Suprapubic skin (tissue), 4 donors: ENCODE measurements at regions not wholly inside any gene's neighbourhood (a gene's known extent, or its start where the extent isn't known, plus 50 kb on each side); places are given as distances from the start of the nearest gene placed in this dataset.
A peak's percentile ranks its signal among the peaks of the same experiment; 100 is the strongest.

Experiments
- DNase-seq, 2 donors: peaks; one replicate each; pipeline ENCODE4 v3.0.0-alpha.2; 2019; ENCODE audit warnings: low spot score in 2 of 2
- H3K27ac ChIP-seq: fragments of 200-600 bp; sonication (generic); one replicate; pipeline ENCODE4 v1.5.1; 2019
- H3K27me3 ChIP-seq: fragments of 200-600 bp; sonication (generic); one replicate; pipeline ENCODE4 v1.5.1; 2019
- H3K36me3 ChIP-seq: fragments of 200-600 bp; sonication (generic); one replicate; pipeline ENCODE4 v1.5.1; 2019
- H3K4me1 ChIP-seq: fragments of 200-600 bp; sonication (generic); one replicate; pipeline ENCODE4 v1.5.1; 2019
- H3K4me3 ChIP-seq: fragments of 200-600 bp; sonication (generic); one replicate; pipeline ENCODE4 v1.5.1; 2019; ENCODE audit warnings: mild to moderate bottlenecking
- H3K9me3 ChIP-seq: fragments of 200-600 bp; sonication (generic); one replicate; pipeline ENCODE4 v1.5.1; 2019
- EP300 ChIP-seq: sonication (generic); formaldehyde crosslinking; IDR thresholded peaks from one replicate; pipeline ENCODE4 v1.6.1; 2017; ENCODE audit warnings: antibody characterized with exemption
- POLR2A ChIP-seq, 2 donors: fragments of 450-650 bp; IDR thresholded peaks; one replicate each; pipeline ENCODE4 v1.6.1; 2017; ENCODE audit warnings: antibody characterized with exemption in 2 of 2, mild to moderate bottlenecking in 2 of 2, moderate library complexity in 2 of 2
- POLR2AphosphoS5 ChIP-seq, 3 donors: sonication (generic); formaldehyde crosslinking; IDR thresholded peaks; one replicate each; pipeline ENCODE4 v1.6.1; 2017; ENCODE audit warnings: antibody characterized with exemption in 3 of 3
- WGBS: methylation state at CpG from one replicate; pipeline ENCODE4 v1.1.5; 2018; 5-methylcytosine and 5-hydroxymethylcytosine counted together
- TF ChIP-seq, protein P1 (sequence below), 2 donors: fragments of 200-600 bp in 1 of 2; fragments of 450-650 bp in 1 of 2; sonication (generic) in 1 of 2; IDR thresholded peaks; one replicate each; pipeline ENCODE4 v1.5.1; 2016 to 2019; ENCODE audit warnings: antibody characterized with exemption in 2 of 2, mild to moderate bottlenecking in 1 of 2, moderate library complexity in 1 of 2

GRCh38 chr2:43057026-43057741, 169.2 kb downstream of the ZFP36L2 start:
- no peaks in the 10 kb centered on the region for H3K36me3 ChIP-seq
- no peaks in the 10 kb centered on the region for H3K27me3 ChIP-seq
- H3K4me1 ChIP-seq, result peaks cover 31% of the 10 kb centered on the region
- 70% methylated on average over 13 of the region's 16 CpGs for WGBS
- H3K9me3 ChIP-seq, result peaks cover 4% of the 10 kb centered on the region
- H3K27ac ChIP-seq, result no peak overlapping the region
- peak in 1 of 2 donors; percentile 58 for DNase-seq
- H3K4me3 ChIP-seq, result no peak overlapping the region
- no peak for TF ChIP-seq POLR2A (IDR thresholded peaks at IDR 0.05)

GRCh38 chr2:43055985-43056384, 170.4 kb downstream of the ZFP36L2 start:
- Histone ChIP-seq H3K4me1 (peaks cover 37% of the 10 kb centered on the region), H3K27ac (no peak overlapping the region), H3K27me3 (no peaks in the 10 kb centered on the region), H3K4me3 (no peak overlapping the region), H3K36me3 (no peaks in the 10 kb centered on the region), H3K9me3 (no peaks in the 10 kb centered on the region)
- peak in 1 of 2 donors; percentile 54 for DNase-seq
- 84% methylated on average over 3 of the region's 3 CpGs for WGBS
- TF ChIP-seq EP300, result no peak
- TF ChIP-seq POLR2AphosphoS5 (IDR thresholded peaks at IDR 0.05), result no peak
- TF ChIP-seq, protein P1, sequence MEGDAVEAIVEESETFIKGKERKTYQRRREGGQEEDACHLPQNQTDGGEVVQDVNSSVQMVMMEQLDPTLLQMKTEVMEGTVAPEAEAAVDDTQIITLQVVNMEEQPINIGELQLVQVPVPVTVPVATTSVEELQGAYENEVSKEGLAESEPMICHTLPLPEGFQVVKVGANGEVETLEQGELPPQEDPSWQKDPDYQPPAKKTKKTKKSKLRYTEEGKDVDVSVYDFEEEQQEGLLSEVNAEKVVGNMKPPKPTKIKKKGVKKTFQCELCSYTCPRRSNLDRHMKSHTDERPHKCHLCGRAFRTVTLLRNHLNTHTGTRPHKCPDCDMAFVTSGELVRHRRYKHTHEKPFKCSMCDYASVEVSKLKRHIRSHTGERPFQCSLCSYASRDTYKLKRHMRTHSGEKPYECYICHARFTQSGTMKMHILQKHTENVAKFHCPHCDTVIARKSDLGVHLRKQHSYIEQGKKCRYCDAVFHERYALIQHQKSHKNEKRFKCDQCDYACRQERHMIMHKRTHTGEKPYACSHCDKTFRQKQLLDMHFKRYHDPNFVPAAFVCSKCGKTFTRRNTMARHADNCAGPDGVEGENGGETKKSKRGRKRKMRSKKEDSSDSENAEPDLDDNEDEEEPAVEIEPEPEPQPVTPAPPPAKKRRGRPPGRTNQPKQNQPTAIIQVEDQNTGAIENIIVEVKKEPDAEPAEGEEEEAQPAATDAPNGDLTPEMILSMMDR (IDR thresholded peaks at IDR 0.05), result no peak
- no peak for TF ChIP-seq POLR2A (IDR thresholded peaks at IDR 0.05)

GRCh38 chr2:43055086-43055912, 171.1 kb downstream of the ZFP36L2 start:
- H3K4me1 ChIP-seq, result peaks cover 42% of the 10 kb centered on the region
- DNase-seq, result peak in 1 of 2 donors; percentile 53
- H3K4me3 ChIP-seq, result no peak overlapping the region
- H3K9me3 ChIP-seq, result no peaks in the 10 kb centered on the region
- no peaks in the 10 kb centered on the region for H3K27me3 ChIP-seq
- H3K27ac ChIP-seq, result no peak overlapping the region
- WGBS, result 86% methylated on average over 11 of the region's 16 CpGs
- no peaks in the 10 kb centered on the region for H3K36me3 ChIP-seq
- TF ChIP-seq POLR2A (IDR thresholded peaks at IDR 0.05) (no peak), EP300 (no peak), POLR2AphosphoS5 (IDR thresholded peaks at IDR 0.05) (no peak)
- TF ChIP-seq, protein P1 (IDR thresholded peaks at IDR 0.05), result no peak

DNA sequence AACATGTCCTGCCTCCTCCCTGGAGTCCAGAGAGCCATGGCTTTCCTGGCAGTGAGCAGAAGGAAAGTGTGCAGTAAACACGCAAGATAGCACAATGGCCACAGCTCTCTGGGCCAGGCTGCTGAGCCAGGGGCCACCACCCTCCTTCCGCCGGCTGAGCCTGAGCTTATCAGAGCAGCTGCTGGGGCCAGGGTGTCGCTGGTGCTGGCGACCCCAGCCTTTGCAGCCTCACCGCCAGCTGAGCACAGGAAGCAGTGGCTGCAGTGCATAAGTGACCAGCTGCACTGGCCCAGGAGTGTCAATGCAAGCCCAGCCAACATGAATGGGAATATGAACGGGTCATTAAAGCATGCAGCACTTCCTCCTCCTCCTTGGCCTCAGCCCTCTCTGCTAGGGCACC, 172.0 kb downstream of the ZFP36L2 start:
- Histone ChIP-seq H3K36me3 (no peaks in the 10 kb centered on the region), H3K4me3 (no peak overlapping the region), H3K27me3 (no peaks in the 10 kb centered on the region), H3K9me3 (no peaks in the 10 kb centered on the region), H3K4me1 (peaks cover 39% of the 10 kb centered on the region), H3K27ac (no peak overlapping the region)
- DNase-seq, result peak in 1 of 2 donors; percentile 68
- TF ChIP-seq EP300 (no peak), POLR2AphosphoS5 (IDR thresholded peaks at IDR 0.05) (no peak), POLR2A (IDR thresholded peaks at IDR 0.05) (no peak)
- TF ChIP-seq, protein P1 (IDR thresholded peaks at IDR 0.05), result no peak
- WGBS, result 64% methylated on average over 4 of the region's 7 CpGs

DNA sequence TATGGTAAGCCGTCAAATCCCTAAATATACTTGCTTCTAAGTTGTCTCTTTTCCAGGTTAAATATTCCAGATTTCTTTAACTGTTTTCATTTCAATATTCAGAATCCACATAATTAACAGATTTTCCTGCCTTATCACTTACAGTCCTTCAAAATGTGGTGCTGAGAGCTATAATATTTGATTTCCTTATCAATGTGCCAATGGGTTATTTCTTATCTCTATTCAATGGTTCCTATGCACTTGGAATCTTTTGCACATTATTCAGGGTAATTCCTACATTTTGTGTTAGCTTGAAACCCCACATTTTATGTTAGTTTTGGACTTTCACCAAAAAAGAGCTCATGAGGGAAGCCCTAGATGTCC, 173.5 kb downstream of the ZFP36L2 start:
- no peaks in the 10 kb centered on the region for H3K9me3 ChIP-seq
- TF ChIP-seq POLR2AphosphoS5 (IDR thresholded peaks at IDR 0.05) (no peak), EP300 (no peak), POLR2A (IDR thresholded peaks at IDR 0.05) (no peak)
- TF ChIP-seq, protein P1 (IDR thresholded peaks at IDR 0.05), result no peak
- no peak overlapping the region for H3K4me3 ChIP-seq
- no peaks in the 10 kb centered on the region for H3K27me3 ChIP-seq
- no peak overlapping the region for H3K27ac ChIP-seq
- H3K4me1 ChIP-seq, result peaks cover 32% of the 10 kb centered on the region
- WGBS, result 90% methylated on average over 1 of the region's 1 CpG
- no peaks in the 10 kb centered on the region for H3K36me3 ChIP-seq
- DNase-seq, result no peak
